Left ventricle myocardium superior (tissue), 1 donor: ENCODE measurements at regions not wholly inside any gene's neighbourhood (a gene's known extent, or its start where the extent isn't known, plus 50 kb on each side); places are given as distances from the start of the nearest gene placed in this dataset.

ENCODE experiments used
- ATAC-seq: fragments of 200-7000 bp; cut with Tn5 transposase; one replicate; pipeline ENCODE4 v1.9.1; 2020; ENCODE audit warnings: mild to moderate bottlenecking, moderate library complexity
- DNase-seq: peaks from one replicate; pipeline ENCODE4 v3.0.0-alpha.2; 2020
- intact Hi-C: fragments of 100-400 bp; cut with micrococcal nuclease; formaldehyde crosslinking; loops from one replicate; pipeline ENCODE4 v1.11.0; 2022
- donor health status: DM: no; HTN: yes; CAD: no; lungs with severe emphysema.

- DNase-seq (peak; percentile 39), ATAC-seq (peak; percentile 51)
- intact Hi-C loops, result no loop called here
Observed at GRCh38 chrX:39669668-39670067, 428.1 kb downstream of the BCOR start.

DNA sequence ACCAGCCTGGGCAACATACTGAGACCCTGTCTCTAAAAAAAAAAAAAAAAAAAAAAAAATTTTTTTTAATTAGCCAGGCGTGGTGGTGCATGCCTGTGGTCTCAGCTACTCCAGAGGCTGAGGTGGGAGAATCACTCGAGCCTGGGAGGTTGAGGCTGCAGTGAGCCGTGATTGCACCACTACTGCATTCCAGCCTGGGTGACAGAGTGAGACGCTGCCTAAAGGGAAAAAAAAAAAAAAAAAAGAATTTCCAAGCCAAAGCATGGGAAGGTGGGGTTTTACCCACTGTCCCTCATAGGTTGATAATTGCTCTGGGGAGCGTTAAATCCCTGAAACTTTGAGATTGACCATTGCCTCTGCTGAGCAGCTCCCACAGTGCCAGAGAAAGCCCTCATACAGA lies 427.5 kb downstream of the BCOR start:
- DNase-seq (no peak), ATAC-seq (no peak)
- intact Hi-C loops, result no loop called here

DNA sequence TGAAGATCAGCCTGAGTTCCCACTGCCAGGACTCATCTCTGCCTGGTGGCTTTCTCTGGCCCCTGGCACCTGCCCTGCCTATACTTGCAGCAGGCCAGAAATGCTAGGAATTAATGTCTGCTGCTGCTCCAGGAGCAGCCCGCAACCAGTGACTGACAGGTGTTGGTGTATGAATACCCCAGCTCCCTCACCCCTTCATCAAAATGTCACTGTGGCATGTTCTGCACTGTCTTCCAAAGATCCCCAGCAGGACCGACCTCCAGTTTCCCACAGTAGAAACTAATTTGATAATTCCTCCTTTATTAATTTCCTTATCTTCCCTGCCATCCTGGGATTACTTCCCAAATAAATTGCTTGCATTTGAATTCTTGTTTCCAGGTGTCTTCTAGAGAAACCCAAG lies 425.4 kb downstream of the BCOR start:
- ATAC-seq (no peak), DNase-seq (no peak)
- intact Hi-C loops, result no loop called here

DNA sequence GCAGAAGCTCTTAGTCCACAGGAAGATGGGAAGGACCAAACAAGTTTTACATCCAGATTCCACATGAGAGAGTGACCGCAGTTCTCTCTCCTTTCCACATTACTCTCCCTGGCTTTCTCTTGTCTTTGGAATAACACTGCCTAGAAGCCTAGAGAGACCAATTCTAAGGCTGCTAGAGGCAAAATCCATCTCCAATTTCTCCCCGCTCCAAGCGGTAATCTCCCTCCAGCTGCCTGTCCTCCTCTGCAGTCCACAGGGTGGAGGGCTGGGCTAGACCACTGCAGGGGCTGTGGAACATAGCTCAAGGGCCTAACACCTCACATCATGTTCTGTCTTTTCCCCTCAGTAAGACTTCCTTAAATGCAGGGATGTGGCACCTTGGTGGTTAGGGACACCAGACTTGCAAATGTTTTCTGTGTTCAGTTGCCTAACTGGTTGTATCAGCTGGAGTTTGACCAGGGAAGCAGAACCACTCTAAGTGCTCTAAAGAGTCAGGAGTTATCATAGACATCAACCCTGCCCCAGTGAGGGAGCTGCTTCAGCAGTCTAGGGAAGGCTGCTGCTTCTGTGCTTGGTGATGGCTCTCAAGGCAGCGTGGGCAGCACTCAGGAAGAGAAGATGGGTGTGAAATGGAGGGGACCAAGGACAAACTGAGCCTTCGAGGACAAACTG lies 423.1 kb downstream of the BCOR start:
- intact Hi-C loops, result no loop called here
- ATAC-seq, result no peak
- no peak for DNase-seq

DNA sequence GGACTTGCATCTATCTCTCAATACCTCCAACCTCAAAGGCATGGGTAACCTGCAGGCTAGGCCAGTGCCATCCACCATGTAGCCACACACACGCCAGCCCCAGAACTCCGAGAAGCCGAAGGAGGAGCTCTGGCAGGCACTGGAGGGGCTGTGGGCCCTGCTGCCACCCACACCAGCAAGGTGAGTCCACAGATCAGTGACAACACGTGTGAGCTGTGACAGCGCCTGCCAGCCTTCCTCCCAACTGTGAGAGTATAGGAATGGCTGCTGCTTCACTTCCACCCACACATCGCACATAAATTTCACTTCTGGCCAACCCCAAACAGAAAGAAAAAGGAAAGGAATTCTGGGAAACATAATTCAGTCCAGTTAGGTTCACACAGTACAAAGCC lies 422.6 kb downstream of the BCOR start:
- DNase-seq (no peak), ATAC-seq (no peak)
- intact Hi-C loops, result no loop called here

- peak; percentile 77 for ATAC-seq
- peak; percentile 76 for DNase-seq
- intact Hi-C loops, result no loop called here
Observed at GRCh38 chrX:39675619-39676018, 422.1 kb downstream of the BCOR start.

- ATAC-seq (no peak), DNase-seq (no peak)
- intact Hi-C loops, result no loop called here
Observed at GRCh38 chrX:39676434-39676833, 421.3 kb downstream of the BCOR start.

DNA sequence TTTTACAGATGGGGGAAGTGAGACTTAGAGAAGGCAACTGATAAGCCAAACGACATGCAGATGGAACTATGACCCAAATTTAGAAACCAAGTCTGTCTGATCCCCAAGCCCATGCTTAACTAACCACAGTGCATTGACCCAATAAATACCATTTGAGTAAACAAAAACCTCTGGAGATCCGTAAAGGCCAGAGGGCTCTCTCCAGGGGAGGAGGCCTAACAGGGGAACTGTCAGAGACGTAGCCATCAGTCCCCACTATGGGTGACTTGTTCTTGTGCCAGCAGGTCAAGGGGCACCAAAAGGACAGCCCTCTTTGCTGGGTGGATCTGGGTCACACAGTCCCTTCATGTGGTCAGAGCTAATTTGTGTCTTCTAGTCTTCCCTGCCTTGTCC lies 420.2 kb downstream of the BCOR start:
- intact Hi-C loops, result no loop called here
- DNase-seq (no peak), ATAC-seq (peak; percentile 24)

GRCh38 chrX:39677978-39678791 lies 419.6 kb downstream of the BCOR start:
- ATAC-seq (peak; percentile 54), DNase-seq (peak; percentile 57)
- intact Hi-C loops, result no loop called here

DNA sequence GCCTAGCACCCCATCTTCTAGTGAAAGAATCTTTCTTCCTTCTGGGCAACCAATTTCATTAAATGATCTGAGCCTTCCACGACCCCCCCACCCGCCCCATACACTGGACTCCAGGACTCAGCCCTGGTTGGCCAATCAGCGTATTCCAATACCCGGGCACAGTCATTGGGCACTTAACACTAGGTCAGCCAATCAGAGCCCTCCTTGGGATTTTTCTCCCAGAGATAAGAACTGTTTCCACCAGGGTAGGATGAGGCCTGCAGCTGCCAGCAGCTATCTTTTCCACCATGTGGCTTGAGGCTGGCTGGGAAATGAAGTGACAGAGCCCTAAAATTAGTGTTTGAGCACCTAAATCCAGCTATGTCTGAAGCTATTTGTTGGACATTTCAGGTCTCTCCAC lies 418.8 kb downstream of the BCOR start:
- intact Hi-C loops, result no loop called here
- DNase-seq (no peak), ATAC-seq (no peak)

- peak; percentile 61 for ATAC-seq
- peak; percentile 39 for DNase-seq
- intact Hi-C loops, result no loop called here
Observed at GRCh38 chrX:39679497-39680157, 418.1 kb downstream of the BCOR start.

- DNase-seq (no peak), ATAC-seq (no peak)
Observed at GRCh38 chrX:39681885-39682284, 415.9 kb downstream of the BCOR start.

DNA sequence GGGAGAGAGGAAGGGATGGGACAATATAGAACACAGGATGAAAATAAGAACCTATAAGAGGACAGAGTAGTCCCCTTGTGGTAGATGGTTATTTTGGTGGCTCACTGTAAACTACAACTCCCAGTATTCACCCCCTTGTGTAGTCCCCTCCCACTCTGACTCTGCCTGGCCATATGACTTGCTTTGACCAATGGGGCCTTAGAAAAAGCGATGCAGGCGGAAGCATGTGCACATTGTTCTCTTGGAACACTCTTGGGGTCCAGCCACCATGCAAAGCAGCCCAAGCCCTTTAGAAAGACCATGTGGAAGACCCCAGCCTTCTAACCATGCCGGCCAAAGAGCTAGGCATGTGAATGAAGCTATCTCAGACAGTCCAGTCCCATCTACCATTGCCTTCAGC lies 415.0 kb downstream of the BCOR start:
- ATAC-seq (no peak), DNase-seq (no peak)
- intact Hi-C loops, result no loop called here

More at GRCh38 chrX:39681885-39682284, 415.9 kb downstream of the BCOR start:
- intact Hi-C loops, result no loop called here

DNA sequence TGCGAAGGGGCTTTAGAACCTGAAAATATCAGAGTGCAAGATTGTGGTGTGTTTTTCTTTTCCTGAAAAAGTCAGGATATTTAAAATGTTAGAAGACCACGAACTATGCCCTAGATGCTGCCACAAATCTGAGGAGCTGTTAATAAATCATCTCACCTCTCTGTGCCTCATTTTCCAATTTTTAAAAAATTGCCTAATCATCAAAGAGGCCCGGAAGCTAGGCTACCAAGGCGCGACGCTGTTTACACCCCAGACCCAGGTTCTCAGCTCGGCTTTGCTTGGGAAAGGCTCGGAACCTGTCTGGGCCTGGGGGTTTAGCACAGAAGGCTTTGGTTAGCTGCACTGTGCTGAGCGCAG lies 409.6 kb downstream of the BCOR start:
- ATAC-seq, result no peak
- DNase-seq, result no peak
- intact Hi-C loops, result no loop called here

- DNase-seq (peak; percentile 86), ATAC-seq (peak; percentile 97)
- intact Hi-C loops, result no loop called here
Observed at GRCh38 chrX:39688576-39689375, 409.0 kb downstream of the BCOR start.

- DNase-seq (no peak), ATAC-seq (peak; percentile 5)
- intact Hi-C loops, result no loop called here
Observed at GRCh38 chrX:39689376-39690104, 408.2 kb downstream of the BCOR start.

DNA sequence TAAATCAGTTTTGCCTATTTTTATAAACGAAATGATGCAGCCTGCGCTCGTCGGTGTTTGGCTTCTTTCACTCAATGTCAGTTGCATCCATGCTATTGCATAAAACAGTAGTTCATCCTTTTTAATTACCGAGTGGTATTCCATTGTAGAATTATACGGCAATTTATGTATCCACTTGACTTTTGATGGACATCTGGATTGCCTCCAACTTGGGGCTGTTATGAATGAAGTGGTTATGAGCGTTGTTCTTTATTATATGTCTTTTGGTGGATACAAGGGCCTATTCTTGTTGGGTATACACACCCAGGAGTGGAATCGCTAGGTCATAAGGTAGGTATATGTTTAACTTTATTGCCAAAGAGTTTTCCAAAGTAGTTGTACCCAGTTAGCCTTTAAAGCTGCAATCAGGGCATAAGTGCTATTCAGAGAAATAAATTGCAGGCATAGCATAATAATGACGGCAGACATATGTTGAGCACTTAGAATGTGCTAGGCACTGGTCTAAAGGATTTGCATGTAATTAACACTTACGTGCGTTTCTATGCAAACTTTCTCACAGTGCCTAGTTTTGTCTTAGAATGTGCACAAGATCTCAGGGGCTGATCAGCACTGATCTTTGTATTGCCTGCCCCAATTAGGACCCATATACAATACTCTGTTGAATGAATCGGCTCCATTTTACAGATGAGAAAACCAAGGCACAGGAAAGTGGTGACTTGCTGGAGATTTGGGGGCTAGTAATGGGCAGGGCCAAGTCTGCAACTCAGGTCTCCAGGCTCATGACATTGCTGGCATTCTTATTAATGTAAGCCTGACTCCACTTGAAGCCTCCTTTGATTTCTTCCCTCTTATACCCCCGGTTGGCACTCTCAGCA lies 407.0 kb downstream of the BCOR start:
- ATAC-seq (no peak), DNase-seq (no peak)
- intact Hi-C loops, result no loop called here

DNA sequence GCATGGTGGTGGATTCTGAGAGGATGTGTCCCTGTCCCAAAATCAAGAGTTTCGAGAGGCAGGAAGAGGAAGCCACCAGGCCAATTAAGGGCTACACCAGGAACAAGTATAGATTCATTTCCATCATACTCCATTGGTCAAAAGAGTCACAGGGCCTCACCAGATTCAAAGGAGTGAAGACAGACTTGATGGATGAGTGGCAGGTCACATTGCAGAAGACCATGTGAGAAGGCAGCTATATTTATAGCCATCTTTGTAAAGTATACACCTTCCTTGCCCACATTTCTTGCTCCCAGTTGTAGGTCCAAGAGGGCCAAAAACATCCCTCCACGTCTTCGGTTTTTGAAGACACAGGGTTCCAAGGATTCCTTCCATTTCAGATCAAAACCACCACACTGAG lies 406.0 kb downstream of the BCOR start:
- intact Hi-C loops, result no loop called here
- DNase-seq, result no peak
- no peak for ATAC-seq
